Ovary (tissue), 7 donors: ENCODE measurements at regions not wholly inside any gene's neighbourhood (a gene's known extent, or its start where the extent isn't known, plus 50 kb on each side); places are given as distances from the start of the nearest gene placed in this dataset.

Source experiments
- DNase-seq, 5 donors: peaks; one replicate each; pipeline ENCODE4 v3.0.0-alpha.2; 2019 to 2020
- H3K27ac ChIP-seq, 2 donors: fragments of 200-600 bp; one replicate each; pipeline versions ENCODE4 v1.5.1 to v1.8.0; 2019 to 2022
- H3K27me3 ChIP-seq: fragments of 200-600 bp; one replicate; pipeline ENCODE4 v1.8.0; 2022
- H3K36me3 ChIP-seq: fragments of 200-600 bp; sonication (generic); one replicate; pipeline ENCODE4 v1.5.1; 2019
- H3K4me1 ChIP-seq: one replicate; pipeline ENCODE4 v1.8.1; 2013; ENCODE audit warnings: mild to moderate bottlenecking, moderate library complexity; ENCODE audit not compliant: insufficient read depth
- H3K4me3 ChIP-seq: fragments of 200-600 bp; sonication (generic); one replicate; pipeline ENCODE4 v1.5.1; 2017
- H3K9me3 ChIP-seq, 2 donors: fragments of 200-600 bp in 1 of 2; sonication (generic) in 1 of 2; one replicate each; pipeline versions ENCODE4 v1.5.1 to v1.8.1; 2013 to 2019; ENCODE audit warnings: mild to moderate bottlenecking in 1 of 2, moderate library complexity in 1 of 2
- CTCF ChIP-seq, 3 donors: fragments of 450-650 bp in 2 of 3; fragments of 200-600 bp in 1 of 3; IDR thresholded peaks; one replicate each; pipeline versions ENCODE4 v1.5.1 to v1.8.0; 2016 to 2022; ENCODE audit warnings: antibody characterized with exemption in 3 of 3, mild to moderate bottlenecking in 1 of 3
- EP300 ChIP-seq: sonication (generic); formaldehyde crosslinking; IDR thresholded peaks from one replicate; pipeline ENCODE4 v1.6.1; 2017; ENCODE audit warnings: antibody characterized with exemption
- POLR2A ChIP-seq: fragments of 450-650 bp; IDR thresholded peaks from one replicate; pipeline ENCODE4 v1.6.1; 2017; ENCODE audit warnings: antibody characterized with exemption, mild to moderate bottlenecking, moderate library complexity
- WGBS, 3 donors: extraction: QIAGEN DNeasy Blood & Tissue Kit in 1 of 3; methylation state at CpG; one replicate each; pipeline versions ENCODE4 v1.1.5 to v1.1.7; 2013 to 2017; 5-methylcytosine and 5-hydroxymethylcytosine counted together
- intact Hi-C, 4 donors: fragments of 100-400 bp; cut with DNase I; formaldehyde crosslinking; loops; one replicate each; pipeline versions ENCODE4 v1.11.0 to v1.15.1; 2022 to 2023
- donor health status: DM: no; HTN: no; CAD: no; lungs with moderate emphysema.
- donor health status: DM: no; HTN: no; CAD: no.
- donor health status: Bipolar disorder and iron deficiency.
- donor health status: DM: no; HTN: no; CAD: no.
- donor health status: DM: yes; HTN: yes; CAD: no.

DNA sequence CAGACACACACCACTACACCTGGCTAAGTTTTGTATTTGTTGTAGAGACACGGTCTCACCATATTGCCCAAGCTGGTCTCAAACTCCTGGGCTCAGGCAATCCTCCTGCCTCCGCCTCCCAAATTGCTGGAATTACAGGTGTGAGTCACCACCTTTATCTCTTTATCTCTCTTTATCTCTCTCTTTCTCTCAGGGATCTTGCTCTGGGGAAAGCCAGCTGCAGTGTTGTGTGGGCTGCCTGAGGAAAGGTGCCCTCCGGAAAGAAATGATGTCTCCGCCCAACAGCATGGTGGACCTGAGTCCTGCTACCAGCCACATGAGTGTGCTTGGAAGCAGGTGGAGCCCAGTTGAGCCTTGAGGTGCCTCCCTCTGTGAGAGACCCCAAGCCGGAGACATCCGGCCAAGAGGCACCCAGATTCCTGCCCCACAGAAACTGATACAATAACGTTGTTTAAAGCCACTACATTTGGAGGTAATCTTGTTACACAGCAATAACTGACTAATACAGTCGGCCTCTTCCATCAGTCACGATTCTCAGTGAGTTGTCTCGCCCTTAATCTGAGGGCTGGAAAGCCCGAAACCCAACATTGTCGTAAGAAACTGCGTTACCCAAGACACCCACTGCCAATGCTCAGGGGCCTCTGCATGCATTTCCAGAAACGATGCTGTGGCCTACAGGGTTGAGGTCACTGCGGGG is 68.0 kb upstream of the RPH3AL start:
- intact Hi-C loops, result loop anchor here in 1 of 4 donors (5.0 kb wide), 1 partner anchor 277 kb away; no protein-coding TSS in a partner anchor
- Histone ChIP-seq H3K27ac (no peak overlapping the region), H3K36me3 (no peaks in the 10 kb centered on the region), H3K27me3 (no peaks in the 10 kb centered on the region), H3K4me3 (no peak overlapping the region), H3K9me3 (no peaks in the 10 kb centered on the region), H3K4me1 (no peaks in the 10 kb centered on the region)
- WGBS, 3 donors, result 91 to 93% (median 91%) methylated on average over 15 of the region's 15 CpGs
- TF ChIP-seq POLR2A (no peak), CTCF (IDR thresholded peaks at IDR 0.05) (no peak), EP300 (no peak)
- no peak for DNase-seq

- H3K27ac ChIP-seq, result no peak overlapping the region
- WGBS, 3 donors, result 82 to 93% (median 85%) methylated on average over 13 of the region's 13 CpGs
- intact Hi-C loops, result no loop called here
- no peaks in the 10 kb centered on the region for H3K4me1 ChIP-seq
- no peak for TF ChIP-seq EP300
- no peak for TF ChIP-seq CTCF (IDR thresholded peaks at IDR 0.05)
- TF ChIP-seq POLR2A, result no peak
- H3K27me3 ChIP-seq, result no peaks in the 10 kb centered on the region
- no peaks in the 10 kb centered on the region for H3K9me3 ChIP-seq
- DNase-seq, result no peak
- H3K36me3 ChIP-seq, result no peaks in the 10 kb centered on the region
- no peak overlapping the region for H3K4me3 ChIP-seq
Measured at GRCh38 chr17:419073-419735, 66.6 kb upstream of the RPH3AL start.

GRCh38 chr17:418421-418751 is 65.8 kb upstream of the RPH3AL start:
- intact Hi-C loops, result no loop called here
- Histone ChIP-seq H3K4me3 (no peak overlapping the region), H3K27me3 (no peaks in the 10 kb centered on the region), H3K36me3 (no peaks in the 10 kb centered on the region), H3K9me3 (no peaks in the 10 kb centered on the region), H3K4me1 (no peaks in the 10 kb centered on the region), H3K27ac (no peak overlapping the region)
- TF ChIP-seq CTCF (IDR thresholded peaks at IDR 0.05), result no peak
- no peak for TF ChIP-seq EP300
- no peak for TF ChIP-seq POLR2A
- WGBS, 3 donors, result 78 to 87% (median 85%) methylated on average over 8 of the region's 8 CpGs
- DNase-seq, result no peak

GRCh38 chr17:417691-418420 is 65.2 kb upstream of the RPH3AL start:
- DNase-seq, result no peak
- Histone ChIP-seq H3K36me3 (no peaks in the 10 kb centered on the region), H3K4me3 (no peak overlapping the region), H3K4me1 (no peaks in the 10 kb centered on the region), H3K27ac (no peak overlapping the region), H3K27me3 (no peaks in the 10 kb centered on the region), H3K9me3 (no peaks in the 10 kb centered on the region)
- intact Hi-C loops, result no loop called here
- WGBS, 3 donors, result 90 to 91% (median 91%) methylated on average over 16 of the region's 16 CpGs
- TF ChIP-seq POLR2A, result no peak
- no peak for TF ChIP-seq CTCF (IDR thresholded peaks at IDR 0.05)
- no peak for TF ChIP-seq EP300
